ENCODE measurements at regions not wholly inside any gene's neighbourhood (a gene's known extent, or its start where the extent isn't known, plus 50 kb on each side); places are given as distances from the start of the nearest gene placed in this dataset.

- no peak overlapping the region for H3K4me3 ChIP-seq (ENCODE audit: control insufficient read depth, low read depth, low read length)
- TF ChIP-seq CTCF (IDR thresholded peaks at IDR 0.05; ENCODE audit: control insufficient read depth, insufficient read depth, low read depth, low read length, missing control alignments), result no peak
- no peak for DNase-seq (ENCODE audit: low read depth)
Observed at GRCh38 chr22:48348855-48349254, 1478.8 kb downstream of the BRD1 start.

GRCh38 chr22:48347311-48347710 is 1480.4 kb downstream of the BRD1 start:
- DNase-seq (ENCODE audit: low read depth), result no peak
- H3K4me3 ChIP-seq (ENCODE audit: control insufficient read depth, low read depth, low read length), result no peak overlapping the region
- TF ChIP-seq CTCF (IDR thresholded peaks at IDR 0.05; ENCODE audit: control insufficient read depth, insufficient read depth, low read depth, low read length, missing control alignments), result no peak

- no peak for TF ChIP-seq CTCF (IDR thresholded peaks at IDR 0.05; ENCODE audit: control insufficient read depth, insufficient read depth, low read depth, low read length, missing control alignments)
- DNase-seq (ENCODE audit: low read depth), result no peak
Observed at GRCh38 chr22:48346911-48347310, 1480.8 kb downstream of the BRD1 start.

GRCh38 chr22:48346311-48346710 is 1481.4 kb downstream of the BRD1 start:
- no peak overlapping the region for H3K4me3 ChIP-seq (ENCODE audit: control insufficient read depth, low read depth, low read length)
- no peak for DNase-seq (ENCODE audit: low read depth)
- no peak for TF ChIP-seq CTCF (IDR thresholded peaks at IDR 0.05; ENCODE audit: control insufficient read depth, insufficient read depth, low read depth, low read length, missing control alignments)

More at GRCh38 chr22:48346911-48347310, 1480.8 kb downstream of the BRD1 start:
- H3K4me3 ChIP-seq (ENCODE audit: control insufficient read depth, low read depth, low read length), result no peak overlapping the region

GRCh38 chr22:48345631-48346030 is 1482.0 kb downstream of the BRD1 start:
- TF ChIP-seq CTCF (IDR thresholded peaks at IDR 0.05; ENCODE audit: control insufficient read depth, insufficient read depth, low read depth, low read length, missing control alignments), result no peak
- H3K4me3 ChIP-seq (ENCODE audit: control insufficient read depth, low read depth, low read length), result no peak overlapping the region
- no peak for DNase-seq (ENCODE audit: low read depth)

- no peak for DNase-seq (ENCODE audit: low read depth)
- no peak overlapping the region for H3K4me3 ChIP-seq (ENCODE audit: control insufficient read depth, low read depth, low read length)
- TF ChIP-seq CTCF (IDR thresholded peaks at IDR 0.05; ENCODE audit: control insufficient read depth, insufficient read depth, low read depth, low read length, missing control alignments), result no peak
Observed at GRCh38 chr22:48343461-48343860, 1484.2 kb downstream of the BRD1 start.

- TF ChIP-seq CTCF (IDR thresholded peaks at IDR 0.05; ENCODE audit: control insufficient read depth, insufficient read depth, low read depth, low read length, missing control alignments), result no peak
- DNase-seq (ENCODE audit: low read depth), result no peak
- no peak overlapping the region for H3K4me3 ChIP-seq (ENCODE audit: control insufficient read depth, low read depth, low read length)
Observed at GRCh38 chr22:48342732-48343131, 1484.9 kb downstream of the BRD1 start.

Data from AG09309 (cell line).